GM19239 (cell line): ENCODE measurements at regions not wholly inside any gene's neighbourhood (a gene's known extent, or its start where the extent isn't known, plus 50 kb on each side); places are given as distances from the start of the nearest gene placed in this dataset.

Source experiments
- DNase-seq: peaks from one replicate; pipeline ENCODE4 v3.0.0; 2011; ENCODE audit warnings: low spot score; ENCODE audit not compliant: insufficient read length
- FAIRE-seq: peaks from 2 replicates; lab custom pipeline; 2011; peaks lifted over from hg19 to GRCh38; lab: Jason Lieb, UNC

- FAIRE-seq: no peak
- DNase-seq: no peak
These were observed 238.1 kb upstream of the AGA start for GRCh38 chr4:177680308-177680707.

GRCh38 chr4:177681902-177682301 lies 239.7 kb upstream of the AGA start:
- DNase-seq: no peak
- FAIRE-seq: no peak

GRCh38 chr4:177687117-177687516 lies 244.9 kb upstream of the AGA start:
- DNase-seq (no peak), FAIRE-seq (no peak)

GRCh38 chr4:177692907-177693306 lies 250.7 kb upstream of the AGA start:
- FAIRE-seq (no peak), DNase-seq (no peak)

GRCh38 chr4:177696438-177696966 lies 254.3 kb upstream of the AGA start:
- no peak for FAIRE-seq
- DNase-seq: no peak

- FAIRE-seq (no peak), DNase-seq (no peak)
These were observed 257.4 kb upstream of the AGA start for GRCh38 chr4:177699365-177700213.

GRCh38 chr4:177706916-177707315 lies 264.7 kb upstream of the AGA start:
- FAIRE-seq (no peak), DNase-seq (no peak)

- FAIRE-seq (no peak), DNase-seq (no peak)
These were observed 271.2 kb upstream of the AGA start for GRCh38 chr4:177713454-177713853.

GRCh38 chr4:177717407-177717806 lies 275.2 kb upstream of the AGA start:
- DNase-seq (no peak), FAIRE-seq (no peak)

GRCh38 chr4:177718514-177718913 lies 276.3 kb upstream of the AGA start:
- FAIRE-seq (no peak), DNase-seq (no peak)

GRCh38 chr4:177726111-177726510 lies 283.9 kb upstream of the AGA start:
- DNase-seq (no peak), FAIRE-seq (no peak)

GRCh38 chr4:177728361-177729152 lies 286.3 kb upstream of the AGA start:
- DNase-seq (no peak), FAIRE-seq (no peak)

GRCh38 chr4:177729681-177730080 lies 287.4 kb upstream of the AGA start:
- FAIRE-seq (no peak), DNase-seq (no peak)

- DNase-seq (no peak), FAIRE-seq (no peak)
These were observed 295.2 kb upstream of the AGA start for GRCh38 chr4:177737387-177737940.

GRCh38 chr4:177740563-177740962 lies 298.3 kb upstream of the AGA start:
- DNase-seq: no peak
- no peak for FAIRE-seq

GRCh38 chr4:177759729-177760128 lies 317.5 kb upstream of the AGA start:
- DNase-seq (no peak), FAIRE-seq (no peak)

GRCh38 chr4:177761692-177762091 lies 319.5 kb upstream of the AGA start:
- DNase-seq: no peak
- FAIRE-seq: no peak

- no peak for FAIRE-seq
- DNase-seq: no peak
These were observed 326.9 kb upstream of the AGA start for GRCh38 chr4:177769155-177769554.

GRCh38 chr4:177770776-177771175 lies 328.5 kb upstream of the AGA start:
- no peak for FAIRE-seq

GRCh38 chr4:177771645-177772044 lies 329.4 kb upstream of the AGA start:
- no peak for DNase-seq
- no peak for FAIRE-seq

More at GRCh38 chr4:177770776-177771175, 328.5 kb upstream of the AGA start:
- no peak for DNase-seq

- DNase-seq: no peak
- FAIRE-seq: no peak
These were observed 336.4 kb upstream of the AGA start for GRCh38 chr4:177778623-177779022.
